ENCODE measurements at regions not wholly inside any gene's neighbourhood (a gene's known extent, or its start where the extent isn't known, plus 50 kb on each side); places are given as distances from the start of the nearest gene placed in this dataset.

- Mint-ChIP-seq H3K27ac (no peak overlapping the region), H3K27me3 (peaks cover 8% of the 10 kb centered on the region), H3K4me1 (ENCODE audit: low read depth) (no peaks in the 10 kb centered on the region), H3K36me3 (ENCODE audit: low read depth) (no peaks in the 10 kb centered on the region), H3K9me3 (no peaks in the 10 kb centered on the region), H3K4me3 (no peak overlapping the region)
- DNase-seq: no peak
Observed at GRCh38 chr10:128661404-128662197, 535.4 kb upstream of the MKI67 start.

GRCh38 chr10:128662520-128662919 is 536.3 kb upstream of the MKI67 start:
- Mint-ChIP-seq H3K4me3 (no peak overlapping the region), H3K4me1 (ENCODE audit: low read depth) (no peaks in the 10 kb centered on the region), H3K36me3 (ENCODE audit: low read depth) (no peaks in the 10 kb centered on the region), H3K27me3 (peaks cover 8% of the 10 kb centered on the region), H3K27ac (no peak overlapping the region), H3K9me3 (no peaks in the 10 kb centered on the region)
- no peak for DNase-seq

GRCh38 chr10:128664729-128665128 is 538.5 kb upstream of the MKI67 start:
- Mint-ChIP-seq H3K4me3 (no peak overlapping the region), H3K36me3 (ENCODE audit: low read depth) (no peaks in the 10 kb centered on the region), H3K27me3 (peaks cover 6% of the 10 kb centered on the region), H3K9me3 (no peaks in the 10 kb centered on the region), H3K27ac (no peak overlapping the region), H3K4me1 (ENCODE audit: low read depth) (no peaks in the 10 kb centered on the region)
- DNase-seq: no peak

GRCh38 chr10:128675405-128675804 is 549.2 kb upstream of the MKI67 start:
- Mint-ChIP-seq H3K4me1 (ENCODE audit: low read depth) (no peaks in the 10 kb centered on the region), H3K4me3 (no peak overlapping the region), H3K27ac (no peak overlapping the region), H3K9me3 (no peaks in the 10 kb centered on the region), H3K27me3 (peaks cover 6% of the 10 kb centered on the region), H3K36me3 (ENCODE audit: low read depth) (no peaks in the 10 kb centered on the region)
- DNase-seq: no peak

GRCh38 chr10:128680116-128680515 is 553.9 kb upstream of the MKI67 start:
- Mint-ChIP-seq H3K27ac (no peak overlapping the region), H3K27me3 (peaks cover 6% of the 10 kb centered on the region), H3K4me3 (no peak overlapping the region), H3K36me3 (ENCODE audit: low read depth) (no peaks in the 10 kb centered on the region), H3K4me1 (ENCODE audit: low read depth) (no peaks in the 10 kb centered on the region), H3K9me3 (no peaks in the 10 kb centered on the region)
- DNase-seq: no peak

- H3K4me3 Mint-ChIP-seq: no peak overlapping the region
- H3K27ac Mint-ChIP-seq: no peak overlapping the region
- no peak for DNase-seq
- H3K27me3 Mint-ChIP-seq: peaks cover 7% of the 10 kb centered on the region
- H3K9me3 Mint-ChIP-seq: no peaks in the 10 kb centered on the region
- H3K4me1 Mint-ChIP-seq (ENCODE audit: low read depth): no peaks in the 10 kb centered on the region
- no peaks in the 10 kb centered on the region for H3K36me3 Mint-ChIP-seq (ENCODE audit: low read depth)
Observed at GRCh38 chr10:128684215-128684614, 558.0 kb upstream of the MKI67 start.

- DNase-seq: no peak
- Mint-ChIP-seq H3K27me3 (peaks cover 2% of the 10 kb centered on the region), H3K9me3 (no peaks in the 10 kb centered on the region), H3K36me3 (ENCODE audit: low read depth) (no peaks in the 10 kb centered on the region), H3K27ac (no peak overlapping the region), H3K4me3 (no peak overlapping the region), H3K4me1 (ENCODE audit: low read depth) (no peaks in the 10 kb centered on the region)
Observed at GRCh38 chr10:128686630-128687278, 560.5 kb upstream of the MKI67 start.

- Mint-ChIP-seq H3K4me3 (no peak overlapping the region), H3K9me3 (no peaks in the 10 kb centered on the region), H3K27me3 (peaks cover 2% of the 10 kb centered on the region), H3K4me1 (ENCODE audit: low read depth) (no peaks in the 10 kb centered on the region), H3K27ac (no peak overlapping the region), H3K36me3 (ENCODE audit: low read depth) (no peaks in the 10 kb centered on the region)
- DNase-seq: no peak
Observed at GRCh38 chr10:128687408-128687807, 561.2 kb upstream of the MKI67 start.

- no peak for DNase-seq
- Mint-ChIP-seq H3K4me1 (ENCODE audit: low read depth) (no peaks in the 10 kb centered on the region), H3K27ac (no peak overlapping the region), H3K4me3 (no peak overlapping the region), H3K9me3 (no peaks in the 10 kb centered on the region), H3K36me3 (ENCODE audit: low read depth) (no peaks in the 10 kb centered on the region), H3K27me3 (peaks cover 2% of the 10 kb centered on the region)
Observed at GRCh38 chr10:128687927-128688549, 561.8 kb upstream of the MKI67 start.

GRCh38 chr10:128689667-128690066 is 563.4 kb upstream of the MKI67 start:
- peaks cover 2% of the 10 kb centered on the region for H3K27me3 Mint-ChIP-seq
- H3K9me3 Mint-ChIP-seq: no peaks in the 10 kb centered on the region
- no peak overlapping the region for H3K4me3 Mint-ChIP-seq
- no peaks in the 10 kb centered on the region for H3K4me1 Mint-ChIP-seq (ENCODE audit: low read depth)
- no peaks in the 10 kb centered on the region for H3K36me3 Mint-ChIP-seq (ENCODE audit: low read depth)
- DNase-seq: no peak
- H3K27ac Mint-ChIP-seq: no peak overlapping the region

GRCh38 chr10:128693493-128694131 is 567.4 kb upstream of the MKI67 start:
- H3K27ac Mint-ChIP-seq: no peak overlapping the region
- H3K4me1 Mint-ChIP-seq (ENCODE audit: low read depth): no peaks in the 10 kb centered on the region
- no peaks in the 10 kb centered on the region for H3K27me3 Mint-ChIP-seq
- no peak for DNase-seq
- no peak overlapping the region for H3K4me3 Mint-ChIP-seq
- H3K36me3 Mint-ChIP-seq (ENCODE audit: low read depth): no peaks in the 10 kb centered on the region
- H3K9me3 Mint-ChIP-seq: no peaks in the 10 kb centered on the region

- H3K27me3 Mint-ChIP-seq: no peaks in the 10 kb centered on the region
- no peaks in the 10 kb centered on the region for H3K36me3 Mint-ChIP-seq (ENCODE audit: low read depth)
- no peak for DNase-seq
- no peaks in the 10 kb centered on the region for H3K4me1 Mint-ChIP-seq (ENCODE audit: low read depth)
- H3K4me3 Mint-ChIP-seq: no peak overlapping the region
- no peaks in the 10 kb centered on the region for H3K9me3 Mint-ChIP-seq
- H3K27ac Mint-ChIP-seq: no peak overlapping the region
Observed at GRCh38 chr10:128694168-128694850, 568.1 kb upstream of the MKI67 start.

GRCh38 chr10:128694851-128695725 is 568.9 kb upstream of the MKI67 start:
- H3K27ac Mint-ChIP-seq: no peak overlapping the region
- no peaks in the 10 kb centered on the region for H3K4me1 Mint-ChIP-seq (ENCODE audit: low read depth)
- no peaks in the 10 kb centered on the region for H3K9me3 Mint-ChIP-seq
- H3K36me3 Mint-ChIP-seq (ENCODE audit: low read depth): no peaks in the 10 kb centered on the region
- DNase-seq: no peak
- H3K27me3 Mint-ChIP-seq: no peaks in the 10 kb centered on the region
- no peak overlapping the region for H3K4me3 Mint-ChIP-seq

Measured in activated T-cell treated with anti-CD3 and anti-CD28 coated beads, Interleukin-2, amount 50 U/mL, for 24 hours (primary cell).